ENCODE measurements at regions not wholly inside any gene's neighbourhood (a gene's known extent, or its start where the extent isn't known, plus 50 kb on each side); places are given as distances from the start of the nearest gene placed in this dataset.

- no peak for FAIRE-seq
- ChIA-PET CTCF (no interaction called here), POLR2A (no interaction called here)
- dilution Hi-C loops (cut with MboI; ENCODE audit: extremely low pct_ligation_motif_present, low sequenced_read_pairs) (no loop called here), intact Hi-C loops (cut with micrococcal nuclease) (no loop called here)
- Histone ChIP-seq H3K4me3 (replicated peaks in 1 of 3; ENCODE audit: insufficient read depth in 1 of 3, low read depth in 1 of 3, low read length in 3 of 3) (no peak overlapping the region), H3K9me3 (replicated peaks; ENCODE audit: control insufficient read depth, insufficient read depth, low read length) (no peaks in the 10 kb centered on the region), H3K9ac (replicated peaks; ENCODE audit: extremely low read depth, insufficient read depth, low read length) (no peak overlapping the region), H2AFZ (ENCODE audit: low read depth, low read length) (no peak overlapping the region), H3K27ac (ENCODE audit: insufficient read depth, low read depth, low read length) (no peak overlapping the region), H3K4me2 (ENCODE audit: insufficient read depth, low read length) (no peak overlapping the region), H3K79me2 (ENCODE audit: control insufficient read depth, insufficient read depth, low read length) (no peaks in the 10 kb centered on the region), H3K36me3 (ENCODE audit: control insufficient read depth in 2 of 2, extremely low read depth in 1 of 2, insufficient read depth in 2 of 2, low read length in 2 of 2) (no peaks in the 10 kb centered on the region), H3K9me1 (replicated peaks; ENCODE audit: control insufficient read depth, extremely low read depth, insufficient read depth, low read length) (no peaks in the 10 kb centered on the region), H3K4me1 (ENCODE audit: control insufficient read depth, extremely low read depth, insufficient read depth, low read length) (no peaks in the 10 kb centered on the region), H4K20me1 (replicated peaks; ENCODE audit: control insufficient read depth, extremely low read depth, insufficient read depth, low read length) (no peaks in the 10 kb centered on the region), H3K27me3 (ENCODE audit: control insufficient read depth in 2 of 2, insufficient read depth in 2 of 2, low read length in 2 of 2) (no peaks in the 10 kb centered on the region)
- no TSS peak for BruUV-seq (replicated peaks)
- TF ChIP-seq EZH2 (IDR thresholded peaks at IDR 0.05; ENCODE audit: borderline replicate concordance, low read depth, low read length, severe bottlenecking) (no peak), GATA2 (IDR thresholded peaks at IDR 0.05; ENCODE audit: insufficient read depth, insufficient read length, low read depth, low read length) (no peak), MAX (IDR thresholded peaks at IDR 0.05; ENCODE audit: insufficient read depth, insufficient read length) (no peak), MYC (IDR thresholded peaks at IDR 0.05; ENCODE audit: low read depth, low read length) (no peak), FOS (IDR thresholded peaks at IDR 0.05; ENCODE audit: borderline replicate concordance, insufficient read depth, low read length) (no peak)
- DNase-seq (ENCODE audit: low read depth, low spot score) = no peak
Measured at GRCh38 chr2:198359308-198359707, 554.9 kb downstream of the PLCL1 start.

GRCh38 chr2:198356157-198356556 is 551.8 kb downstream of the PLCL1 start:
- CTCF ChIA-PET = no interaction called here
- DNase-seq (ENCODE audit: low read depth, low spot score) = no peak
- BruUV-seq (replicated peaks) = no TSS peak

More at GRCh38 chr2:198356157-198356556, 551.8 kb downstream of the PLCL1 start:
- Histone ChIP-seq H3K27ac (ENCODE audit: insufficient read depth, low read depth, low read length) (no peak overlapping the region), H3K9me3 (replicated peaks; ENCODE audit: control insufficient read depth, insufficient read depth, low read length) (no peaks in the 10 kb centered on the region), H3K4me2 (ENCODE audit: insufficient read depth, low read length) (no peak overlapping the region), H3K79me2 (ENCODE audit: control insufficient read depth, insufficient read depth, low read length) (no peaks in the 10 kb centered on the region), H3K9me1 (replicated peaks; ENCODE audit: control insufficient read depth, extremely low read depth, insufficient read depth, low read length) (no peaks in the 10 kb centered on the region), H3K36me3 (ENCODE audit: control insufficient read depth in 2 of 2, extremely low read depth in 1 of 2, insufficient read depth in 2 of 2, low read length in 2 of 2) (no peaks in the 10 kb centered on the region), H3K27me3 (ENCODE audit: control insufficient read depth in 2 of 2, insufficient read depth in 2 of 2, low read length in 2 of 2) (no peaks in the 10 kb centered on the region), H3K4me3 (replicated peaks in 1 of 3; ENCODE audit: insufficient read depth in 1 of 3, low read depth in 1 of 3, low read length in 3 of 3) (no peak overlapping the region), H2AFZ (ENCODE audit: low read depth, low read length) (no peak overlapping the region), H3K4me1 (ENCODE audit: control insufficient read depth, extremely low read depth, insufficient read depth, low read length) (no peaks in the 10 kb centered on the region), H4K20me1 (replicated peaks; ENCODE audit: control insufficient read depth, extremely low read depth, insufficient read depth, low read length) (no peaks in the 10 kb centered on the region), H3K9ac (replicated peaks; ENCODE audit: extremely low read depth, insufficient read depth, low read length) (no peak overlapping the region)
- POLR2A ChIA-PET = no interaction called here
- no peak for FAIRE-seq
- dilution Hi-C loops (cut with MboI; ENCODE audit: extremely low pct_ligation_motif_present, low sequenced_read_pairs) (no loop called here), intact Hi-C loops (cut with micrococcal nuclease) (no loop called here)
- no peak for TF ChIP-seq EZH2 (IDR thresholded peaks at IDR 0.05; ENCODE audit: borderline replicate concordance, low read depth, low read length, severe bottlenecking)
- TF ChIP-seq JUN (IDR thresholded peaks at IDR 0.05; ENCODE audit: borderline replicate concordance, insufficient read depth, insufficient read length, low read depth) = no peak
- no peak for TF ChIP-seq FOS (IDR thresholded peaks at IDR 0.05; ENCODE audit: borderline replicate concordance, insufficient read depth, low read length)
- no peak for TF ChIP-seq MYC (IDR thresholded peaks at IDR 0.05; ENCODE audit: low read depth, low read length)
- no peak for TF ChIP-seq POLR2AphosphoS5 (IDR thresholded peaks at IDR 0.05; ENCODE audit: insufficient read depth, low read depth, low read length)
- TF ChIP-seq GATA2 (IDR thresholded peaks at IDR 0.05; ENCODE audit: insufficient read depth, insufficient read length, low read depth, low read length) = no peak
- no peak for TF ChIP-seq CTCF (IDR thresholded peaks at IDR 0.05; ENCODE audit: extremely low read depth in 1 of 2, insufficient read depth in 1 of 2, low read depth in 1 of 2, low read length in 2 of 2)
- TF ChIP-seq POLR2A (IDR thresholded peaks at IDR 0.05; ENCODE audit: low read depth, low read length) = no peak
- TF ChIP-seq MAX (IDR thresholded peaks at IDR 0.05; ENCODE audit: insufficient read depth, insufficient read length) = no peak
